IMR-90 (cell line): ENCODE measurements at regions not wholly inside any gene's neighbourhood (a gene's known extent, or its start where the extent isn't known, plus 50 kb on each side); places are given as distances from the start of the nearest gene placed in this dataset.
"Not testable (repeated sequence)": the region's sequence is repeated elsewhere in the genome, so short reads cannot be mapped to it uniquely, and the experiment has no call there.

Experiments
- ATAC-seq: fragments of 200-7000 bp; cut with Tn5 transposase; 2 replicates; pipeline ENCODE4 v1.9.1; 2020; ENCODE audit warnings: low read depth, mild to moderate bottlenecking, moderate library complexity
- BruUV-seq: library from RNA; stranded (reverse); fragments of 400-500 nt; replicated peaks from 2 replicates; lab custom pipeline; 2021; lab: Mats Ljungman, UMichigan
- CTCF ChIA-PET: fragments of 300-600 bp; formaldehyde crosslinking; extraction: SDS; loops from one replicate; lab custom pipeline; 2021; ENCODE audit warnings: antibody characterized with exemption; lab: Yijun Ruan, JAX
- POLR2A ChIA-PET: fragments of 300-600 bp; sonication (Branson Sonifier 250); formaldehyde crosslinking; loops from one replicate; lab custom pipeline; 2022; ENCODE audit warnings: antibody characterized with exemption; ENCODE audit not compliant: unreplicated experiment; lab: Charles Lee
- DNase-seq: peaks from one replicate; pipeline ENCODE4 v3.0.0; 2013
- H2AFZ ChIP-seq: replicated peaks from 2 replicates; pipeline ENCODE3; 2013; ENCODE audit warnings: low read length, mild to moderate bottlenecking; ENCODE audit not compliant: poor library complexity
- H2AK5ac ChIP-seq: 2 replicates; pipeline ENCODE4 v1.6.1; 2013; ENCODE audit warnings: low read depth, low read length, inconsistent platforms
- H2AK9ac ChIP-seq: replicated peaks from 2 replicates; pipeline ENCODE3; 2013; ENCODE audit warnings: mild to moderate bottlenecking, low read depth, low read length, moderate library complexity; ENCODE audit not compliant: poor library complexity
- H2BK120ac ChIP-seq: 2 replicates; pipeline ENCODE4 v1.6.1; 2013; ENCODE audit warnings: low read depth, low read length, inconsistent platforms
- H2BK15ac ChIP-seq: 3 replicates; pipeline ENCODE4 v1.6.1; 2013; ENCODE audit warnings: low read depth, low read length, inconsistent platforms
- H2BK20ac ChIP-seq: 2 replicates; pipeline ENCODE4 v1.6.1; 2013; ENCODE audit warnings: low read depth, mild to moderate bottlenecking, inconsistent platforms, low read length, moderate library complexity
- H2BK5ac ChIP-seq: 2 replicates; pipeline ENCODE4 v1.6.1; 2013; ENCODE audit warnings: mild to moderate bottlenecking, low read depth, low read length, inconsistent platforms; ENCODE audit not compliant: poor library complexity, severe bottlenecking
- H3K14ac ChIP-seq: replicated peaks from 2 replicates; pipeline ENCODE4 v1.6.1; 2013; ENCODE audit warnings: low read depth, low read length, inconsistent platforms
- H3K18ac ChIP-seq: 2 replicates; pipeline ENCODE4 v1.6.1; 2013; ENCODE audit warnings: low read depth, low read length, control low read depth
- H3K23ac ChIP-seq: 2 replicates; pipeline ENCODE4 v1.6.1; 2013; ENCODE audit warnings: low read depth, low read length, inconsistent platforms
- H3K27ac ChIP-seq: 2 replicates; pipeline ENCODE4 v1.5.1; 2013; ENCODE audit warnings: mild to moderate bottlenecking, control low read depth, low read length; ENCODE audit not compliant: insufficient read depth
- H3K27me3 ChIP-seq: 2 replicates; pipeline ENCODE4 v1.6.1; 2013; ENCODE audit warnings: low read length; ENCODE audit not compliant: control insufficient read depth, insufficient read depth
- H3K36me3 ChIP-seq: 2 replicates; pipeline ENCODE4 v1.6.1; 2013; ENCODE audit warnings: low read length, mixed read lengths; ENCODE audit not compliant: control insufficient read depth, insufficient read depth
- H3K4ac ChIP-seq: 2 replicates; pipeline ENCODE4 v1.6.1; 2013; ENCODE audit warnings: low read depth, low read length, inconsistent platforms
- H3K4me1 ChIP-seq: 2 replicates; pipeline ENCODE4 v1.6.1; 2013; ENCODE audit warnings: low read length, mixed read lengths; ENCODE audit not compliant: control insufficient read depth, insufficient read depth
- H3K4me2 ChIP-seq: 2 replicates; pipeline ENCODE4 v1.6.1; 2013; ENCODE audit warnings: low read depth, mild to moderate bottlenecking, control low read depth, low read length, moderate library complexity
- H3K4me3 ChIP-seq: 2 replicates; pipeline ENCODE4 v1.5.1; 2013; ENCODE audit warnings: low read depth, mild to moderate bottlenecking, control low read depth, low read length, moderate library complexity; ENCODE audit not compliant: insufficient read depth
- H3K56ac ChIP-seq: 2 replicates; pipeline ENCODE4 v1.6.1; 2013; ENCODE audit warnings: low read length, inconsistent platforms; ENCODE audit not compliant: insufficient read depth; ENCODE audit errors: extremely low read depth
- H3K79me1 ChIP-seq, 2 experiments: 2 replicates each; pipeline ENCODE4 v1.6.1; 2013; ENCODE audit warnings: low read length in 2 of 2, inconsistent platforms in 1 of 2, low read depth in 1 of 2
- H3K9ac ChIP-seq: 2 replicates; pipeline ENCODE4 v1.6.1; 2013; ENCODE audit warnings: low read depth, low read length, control low read depth
- H3K9me1 ChIP-seq: 2 replicates; pipeline ENCODE4 v1.6.1; 2013; ENCODE audit warnings: low read length, inconsistent platforms; ENCODE audit not compliant: insufficient read depth
- H3K9me3 ChIP-seq: 2 replicates; pipeline ENCODE4 v1.6.1; 2013; ENCODE audit warnings: low read length; ENCODE audit not compliant: control insufficient read depth, insufficient read depth
- H4K20me1 ChIP-seq: 2 replicates; pipeline ENCODE4 v1.6.1; 2013; ENCODE audit warnings: low read length, inconsistent platforms; ENCODE audit not compliant: insufficient read depth
- H4K5ac ChIP-seq: 2 replicates; pipeline ENCODE4 v1.6.1; 2013; ENCODE audit warnings: mild to moderate bottlenecking, low read depth, low read length, control low read depth
- H4K8ac ChIP-seq, 2 experiments: 2 replicates each; pipeline ENCODE4 v1.6.1; 2013; ENCODE audit warnings: low read depth in 2 of 2, low read length in 2 of 2, control low read depth in 1 of 2, inconsistent platforms in 1 of 2
- H4K91ac ChIP-seq: 2 replicates; pipeline ENCODE4 v1.6.1; 2013; ENCODE audit warnings: low read depth, low read length, inconsistent platforms; ENCODE audit not compliant: insufficient read depth
- WGBS, 2 experiments: methylation state at CpG; one replicate each; pipeline versions ENCODE4 v1.1.5 to v1.1.7; 2013; ENCODE audit warnings: missing lambda C conversion rate in 2 of 2; ENCODE audit not compliant: insufficient read length in 1 of 2; ENCODE audit errors: extremely low coverage in 2 of 2; 5-methylcytosine and 5-hydroxymethylcytosine counted together
- dilution Hi-C: fragments of 300-500 bp; cut with HindIII; formaldehyde crosslinking; loops from one replicate; pipeline ENCODE4 v1.14.3; 2018; ENCODE audit warnings: low sequenced_read_pairs; ENCODE audit not compliant: unreplicated experiment
- in situ Hi-C: fragments of 300-500 bp; cut with MboI; formaldehyde crosslinking; loops from 3 replicates; pipeline ENCODE4 v1.14.3; 2019; ENCODE audit warnings: low sequenced_read_pairs, inconsistent platforms, mixed read lengths
- intact Hi-C: fragments of 100-400 bp; cut with micrococcal nuclease; formaldehyde crosslinking; loops from 2 replicates; pipeline ENCODE4 v1.10.0; 2022

- H3K4me2 ChIP-seq, ATAC-seq, BruUV-seq: not testable (repeated sequence)
These were observed 424.7 kb upstream of the DDI1 start for GRCh38 chr11:103611526-103612260.

GRCh38 chr11:103612451-103612850 is 424.0 kb upstream of the DDI1 start:
- ATAC-seq, DNase-seq, H3K4me2 ChIP-seq, H2AK9ac ChIP-seq, H4K5ac ChIP-seq, H3K4me1 ChIP-seq, H4K91ac ChIP-seq, POLR2A ChIA-PET, H3K79me1 ChIP-seq, H3K56ac ChIP-seq, H3K9me3 ChIP-seq, BruUV-seq, H2BK5ac ChIP-seq, H3K9ac ChIP-seq, H3K36me3 ChIP-seq, intact Hi-C loops, CTCF ChIA-PET, H2AK5ac ChIP-seq, H3K9me1 ChIP-seq, H3K4me3 ChIP-seq, H3K18ac ChIP-seq, H2BK120ac ChIP-seq, H3K27me3 ChIP-seq, H4K8ac ChIP-seq, H3K27ac ChIP-seq, H2BK15ac ChIP-seq, dilution Hi-C loops, H2BK20ac ChIP-seq, in situ Hi-C loops, H3K23ac ChIP-seq, H3K14ac ChIP-seq, H3K4ac ChIP-seq, H4K20me1 ChIP-seq, H2AFZ ChIP-seq: not testable (repeated sequence)
- 100% methylated on average over 3 of the region's 9 CpGs; no CpG with 5 or more reads in 1 of the 2 experiments for WGBS, 2 experiments

More at GRCh38 chr11:103611526-103612260, 424.7 kb upstream of the DDI1 start:
- dilution Hi-C loops, H4K20me1 ChIP-seq, H2AFZ ChIP-seq, H3K56ac ChIP-seq, POLR2A ChIA-PET, H3K9ac ChIP-seq, H3K27ac ChIP-seq, H3K27me3 ChIP-seq, CTCF ChIA-PET, H3K18ac ChIP-seq, in situ Hi-C loops, H3K23ac ChIP-seq, H3K9me1 ChIP-seq, H3K4me3 ChIP-seq, H3K79me1 ChIP-seq, DNase-seq, intact Hi-C loops, H2AK9ac ChIP-seq, H3K9me3 ChIP-seq, H3K36me3 ChIP-seq, H3K4me1 ChIP-seq: not testable (repeated sequence)
- H3K4ac ChIP-seq, result peak overlapping the region; percentile 31; the same call in 1 of the 2 replicates
- peak overlapping the region; percentile 3 for H2BK5ac ChIP-seq
- peak overlapping the region; percentile 39; the same call in 1 of the 2 replicates for H2AK5ac ChIP-seq
- peak overlapping the region; percentile 11; the same call in 1 of the 2 replicates for H2BK120ac ChIP-seq
- 0 out of 3 replicates have a peak overlapping the region, but pooled peaks have one; percentile 86 for H2BK15ac ChIP-seq
- peak overlapping the region; percentile 20; the same call in 1 of the 2 replicates for H4K5ac ChIP-seq
- peak overlapping the region; percentile 6; the same call in 1 of the 2 replicates for H4K91ac ChIP-seq
- H2BK20ac ChIP-seq, result peak overlapping the region; percentile 49; the same call in 1 of the 2 replicates
- 70% methylated on average over 2 of the region's 7 CpGs; no CpG with 5 or more reads in 1 of the 2 experiments for WGBS, 2 experiments
- peak overlapping the region in 1 of 2 experiments; percentile 21; a peak in 2 of 4 replicates for H4K8ac ChIP-seq
- peak overlapping the region; percentile 28; the same call in 1 of the 2 replicates for H3K14ac ChIP-seq
